Activated CD4-positive, alpha-beta T cell treated with anti-CD3 and anti-CD28 coated beads, Interleukin-2, amount 10 ng/mL, durations not matched to agents 24 days and 14 days (primary cell): ENCODE measurements at regions not wholly inside any gene's neighbourhood (a gene's known extent, or its start where the extent isn't known, plus 50 kb on each side); places are given as distances from the start of the nearest gene placed in this dataset.

ENCODE experiments used
- DNase-seq: peaks from one replicate; pipeline ENCODE4 v3.0.0; 2022
- H3K27ac Mint-ChIP-seq: one replicate; pipeline ENCODE4 v1.8.0; 2022; ENCODE audit warnings: mild to moderate bottlenecking, mixed read lengths
- H3K27me3 Mint-ChIP-seq: one replicate; pipeline ENCODE4 v1.8.0; 2022; ENCODE audit warnings: mixed read lengths
- H3K36me3 Mint-ChIP-seq: one replicate; pipeline ENCODE4 v1.8.0; 2022; ENCODE audit warnings: low read depth, mild to moderate bottlenecking, mixed read lengths
- H3K4me1 Mint-ChIP-seq: one replicate; pipeline ENCODE4 v1.8.0; 2021; ENCODE audit warnings: mixed read lengths
- H3K4me3 Mint-ChIP-seq: one replicate; pipeline ENCODE4 v1.8.0; 2022; ENCODE audit warnings: mild to moderate bottlenecking, moderate library complexity, mixed read lengths
- H3K9me3 Mint-ChIP-seq: one replicate; pipeline ENCODE4 v1.8.0; 2021; ENCODE audit warnings: mixed read lengths
- intact Hi-C: fragments of 100-400 bp; cut with micrococcal nuclease; formaldehyde crosslinking; loops from one replicate; pipeline ENCODE4 v1.15.1; 2023

DNA sequence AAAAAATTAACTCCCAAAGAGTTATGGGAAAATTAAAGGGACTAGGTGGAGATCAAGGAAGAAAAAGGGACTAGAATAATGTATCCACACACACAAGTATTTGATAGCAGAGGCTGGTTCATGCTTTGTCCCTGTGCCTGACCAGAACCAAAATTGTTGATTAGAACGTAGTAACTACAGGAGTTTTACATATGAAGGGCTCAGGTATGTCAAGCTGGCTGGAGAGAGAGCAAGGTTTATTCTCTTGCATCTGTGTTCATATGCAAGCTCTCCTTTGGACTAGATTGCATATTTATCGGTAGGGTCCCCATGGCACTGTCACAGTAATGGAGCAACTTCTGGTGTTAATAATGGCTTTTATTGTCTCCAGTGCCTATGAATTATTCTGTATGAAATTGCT lies 239.9 kb upstream of the TRPM3 start:
- no peak overlapping the region for H3K27ac Mint-ChIP-seq
- no peaks in the 10 kb centered on the region for H3K27me3 Mint-ChIP-seq
- no peaks in the 10 kb centered on the region for H3K4me1 Mint-ChIP-seq
- no peaks in the 10 kb centered on the region for H3K9me3 Mint-ChIP-seq
- H3K36me3 Mint-ChIP-seq: no peaks in the 10 kb centered on the region
- intact Hi-C loops: no loop called here
- H3K4me3 Mint-ChIP-seq: no peak overlapping the region
- no peak for DNase-seq

DNA sequence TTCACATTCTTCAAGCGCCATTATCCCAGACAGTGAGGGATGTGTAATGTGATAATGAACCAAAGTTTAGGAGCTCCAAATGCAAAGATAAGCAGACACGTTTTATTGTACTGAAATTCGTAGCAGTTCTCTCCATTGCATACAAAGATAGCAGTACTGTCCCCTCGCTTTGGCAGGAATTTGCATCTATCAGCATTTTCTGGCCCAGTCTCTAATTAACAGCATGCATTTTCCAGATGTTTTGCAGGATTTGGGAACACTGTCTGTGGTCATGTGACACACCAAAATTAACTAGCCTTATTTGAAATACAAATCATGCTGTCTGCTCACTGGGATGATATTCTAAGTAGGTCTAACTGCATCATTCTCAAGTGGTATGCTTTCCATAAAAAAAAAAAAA lies 235.9 kb upstream of the TRPM3 start:
- H3K9me3 Mint-ChIP-seq: no peaks in the 10 kb centered on the region
- DNase-seq: no peak
- H3K4me3 Mint-ChIP-seq: no peak overlapping the region
- H3K27ac Mint-ChIP-seq: no peak overlapping the region
- intact Hi-C loops: no loop called here
- no peaks in the 10 kb centered on the region for H3K27me3 Mint-ChIP-seq
- H3K36me3 Mint-ChIP-seq: no peaks in the 10 kb centered on the region
- no peaks in the 10 kb centered on the region for H3K4me1 Mint-ChIP-seq

DNA sequence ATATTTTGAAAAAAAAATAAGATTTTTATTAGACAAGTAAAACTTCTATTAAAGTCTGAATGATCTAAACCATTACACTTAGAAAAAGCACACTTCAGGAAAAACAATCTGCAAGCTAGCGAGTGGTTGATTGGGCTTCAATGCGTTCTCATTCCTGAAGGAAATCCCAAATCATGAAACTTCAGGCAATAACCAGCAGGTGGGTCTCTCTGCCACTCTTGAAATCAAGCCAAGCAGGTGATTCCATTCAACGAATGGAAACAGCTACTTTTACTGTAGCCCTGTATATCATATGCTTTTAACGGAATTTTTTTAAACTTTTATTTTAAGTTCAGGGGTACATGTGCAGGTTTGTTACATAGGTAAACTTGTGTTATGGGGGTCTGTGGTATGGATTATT lies 234.5 kb upstream of the TRPM3 start:
- no peaks in the 10 kb centered on the region for H3K36me3 Mint-ChIP-seq
- H3K4me3 Mint-ChIP-seq: no peak overlapping the region
- H3K4me1 Mint-ChIP-seq: no peaks in the 10 kb centered on the region
- DNase-seq: no peak
- H3K27ac Mint-ChIP-seq: no peak overlapping the region
- no peaks in the 10 kb centered on the region for H3K9me3 Mint-ChIP-seq
- H3K27me3 Mint-ChIP-seq: no peaks in the 10 kb centered on the region
- intact Hi-C loops: no loop called here

DNA sequence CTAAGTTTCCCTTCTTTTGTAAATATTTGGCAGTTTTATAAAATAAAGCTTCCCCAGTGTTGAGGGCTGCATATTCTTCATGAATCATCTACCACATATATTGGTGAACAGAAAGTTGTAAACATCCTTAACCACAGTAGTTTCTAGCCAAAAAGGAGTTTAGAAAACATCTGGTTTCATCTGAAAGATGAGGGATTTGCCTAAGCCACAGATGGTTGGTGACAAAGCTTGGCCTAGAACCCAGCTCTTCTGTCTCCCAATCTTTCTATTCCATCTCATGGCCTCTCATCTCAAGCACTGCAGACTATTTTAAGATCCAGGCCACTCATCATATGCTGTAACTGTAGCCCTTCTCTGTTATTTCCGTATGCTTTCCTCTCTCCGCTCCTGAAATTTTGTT lies 232.3 kb upstream of the TRPM3 start:
- H3K9me3 Mint-ChIP-seq: no peaks in the 10 kb centered on the region
- intact Hi-C loops: no loop called here
- H3K27ac Mint-ChIP-seq: no peak overlapping the region
- H3K36me3 Mint-ChIP-seq: no peaks in the 10 kb centered on the region
- H3K4me3 Mint-ChIP-seq: no peak overlapping the region
- DNase-seq: no peak
- H3K4me1 Mint-ChIP-seq: no peaks in the 10 kb centered on the region
- H3K27me3 Mint-ChIP-seq: no peaks in the 10 kb centered on the region

- H3K9me3 Mint-ChIP-seq: no peaks in the 10 kb centered on the region
- H3K36me3 Mint-ChIP-seq: no peaks in the 10 kb centered on the region
- H3K4me1 Mint-ChIP-seq: no peaks in the 10 kb centered on the region
- H3K27ac Mint-ChIP-seq: no peak overlapping the region
- intact Hi-C loops: no loop called here
- no peak for DNase-seq
- no peak overlapping the region for H3K4me3 Mint-ChIP-seq
- no peaks in the 10 kb centered on the region for H3K27me3 Mint-ChIP-seq
These were observed 231.4 kb upstream of the TRPM3 start for GRCh38 chr9:71352837-71353236.

- no peaks in the 10 kb centered on the region for H3K4me1 Mint-ChIP-seq
- H3K27me3 Mint-ChIP-seq: no peaks in the 10 kb centered on the region
- intact Hi-C loops: no loop called here
These were observed 227.8 kb upstream of the TRPM3 start for GRCh38 chr9:71349218-71349617.

DNA sequence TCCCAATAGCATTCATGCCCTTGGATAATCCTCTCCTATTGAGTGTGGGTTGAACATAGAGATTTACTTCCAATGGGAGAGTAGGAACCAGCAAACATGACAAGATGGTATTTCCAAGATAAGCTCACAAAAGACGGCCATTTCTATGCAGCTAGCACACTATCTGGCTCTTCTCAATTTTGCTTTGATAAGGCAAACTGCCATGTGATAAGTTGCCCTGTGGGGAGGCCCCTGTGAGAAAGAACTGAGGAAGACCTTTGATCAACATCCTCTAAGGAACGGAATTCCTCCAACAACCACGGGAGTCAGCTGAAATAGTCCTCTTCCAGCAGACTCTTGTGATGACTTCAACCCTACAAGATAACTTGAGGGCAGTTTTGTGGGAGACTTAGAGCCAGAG lies 211.9 kb upstream of the TRPM3 start:
- intact Hi-C loops: no loop called here
- H3K27ac Mint-ChIP-seq: no peak overlapping the region
- H3K4me3 Mint-ChIP-seq: no peak overlapping the region
- no peaks in the 10 kb centered on the region for H3K9me3 Mint-ChIP-seq
- H3K27me3 Mint-ChIP-seq: peaks cover 2% of the 10 kb centered on the region
- H3K36me3 Mint-ChIP-seq: no peaks in the 10 kb centered on the region
- DNase-seq: no peak
- no peaks in the 10 kb centered on the region for H3K4me1 Mint-ChIP-seq

More at GRCh38 chr9:71349218-71349617, 227.8 kb upstream of the TRPM3 start:
- Mint-ChIP-seq H3K9me3 (no peaks in the 10 kb centered on the region), H3K4me3 (no peak overlapping the region), H3K27ac (no peak overlapping the region), H3K36me3 (no peaks in the 10 kb centered on the region)
- DNase-seq: no peak

GRCh38 chr9:71331603-71332002 lies 210.2 kb upstream of the TRPM3 start:
- no peak overlapping the region for H3K4me3 Mint-ChIP-seq
- H3K9me3 Mint-ChIP-seq: no peaks in the 10 kb centered on the region
- no peak overlapping the region for H3K27ac Mint-ChIP-seq
- intact Hi-C loops: no loop called here
- DNase-seq: no peak
- no peaks in the 10 kb centered on the region for H3K36me3 Mint-ChIP-seq
- H3K4me1 Mint-ChIP-seq: no peaks in the 10 kb centered on the region
- H3K27me3 Mint-ChIP-seq: peaks cover 2% of the 10 kb centered on the region

GRCh38 chr9:71329873-71330272 lies 208.5 kb upstream of the TRPM3 start:
- no peaks in the 10 kb centered on the region for H3K9me3 Mint-ChIP-seq
- no peak for DNase-seq
- H3K27ac Mint-ChIP-seq: no peak overlapping the region
- no peaks in the 10 kb centered on the region for H3K4me1 Mint-ChIP-seq
- H3K27me3 Mint-ChIP-seq: peaks cover 2% of the 10 kb centered on the region
- H3K36me3 Mint-ChIP-seq: no peaks in the 10 kb centered on the region
- intact Hi-C loops: no loop called here
- no peak overlapping the region for H3K4me3 Mint-ChIP-seq

DNA sequence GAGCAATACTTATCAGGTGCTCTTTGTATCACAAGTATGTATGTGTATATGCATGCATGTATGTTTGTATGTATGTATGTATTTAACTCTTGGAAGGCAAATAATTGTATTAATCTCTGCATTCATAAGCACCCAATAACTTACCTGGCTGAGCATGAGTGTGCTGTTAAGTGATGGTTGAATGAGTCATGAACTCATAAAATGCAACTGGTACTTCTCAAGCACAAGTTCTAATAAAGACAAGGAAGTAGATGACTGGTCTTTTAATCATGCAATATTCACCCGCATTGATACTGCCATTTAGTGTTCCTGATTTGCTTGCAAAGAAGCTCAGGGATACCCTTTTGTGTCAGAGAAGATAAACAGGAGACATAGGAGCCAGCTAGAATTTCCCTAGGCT lies 204.9 kb upstream of the TRPM3 start:
- no peaks in the 10 kb centered on the region for H3K9me3 Mint-ChIP-seq
- intact Hi-C loops: no loop called here
- no peak overlapping the region for H3K4me3 Mint-ChIP-seq
- H3K36me3 Mint-ChIP-seq: no peaks in the 10 kb centered on the region
- DNase-seq: no peak
- H3K4me1 Mint-ChIP-seq: no peaks in the 10 kb centered on the region
- H3K27ac Mint-ChIP-seq: no peak overlapping the region
- no peaks in the 10 kb centered on the region for H3K27me3 Mint-ChIP-seq

DNA sequence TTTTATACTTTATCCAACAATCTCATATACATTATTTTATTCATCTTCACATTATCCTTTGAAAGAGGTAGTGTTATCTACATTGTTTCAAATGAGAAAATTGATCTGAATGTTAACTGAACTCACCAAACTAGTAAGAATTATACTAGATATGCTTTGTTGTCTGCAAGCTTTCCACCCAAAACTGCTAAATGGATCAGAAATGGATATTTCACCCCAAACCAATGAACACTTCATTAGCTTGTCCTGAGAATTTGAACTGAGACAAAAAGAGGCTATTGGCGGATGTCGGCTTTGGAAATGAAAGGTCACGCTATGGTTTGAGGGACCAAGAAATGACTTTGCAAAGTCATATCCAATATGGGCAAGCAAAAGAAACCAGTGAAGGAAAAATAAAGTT lies 201.9 kb upstream of the TRPM3 start:
- Mint-ChIP-seq H3K4me3 (no peak overlapping the region), H3K27me3 (no peaks in the 10 kb centered on the region), H3K4me1 (no peaks in the 10 kb centered on the region), H3K9me3 (no peaks in the 10 kb centered on the region), H3K27ac (no peak overlapping the region), H3K36me3 (no peaks in the 10 kb centered on the region)
- no peak for DNase-seq
- intact Hi-C loops: no loop called here

GRCh38 chr9:71322311-71322710 lies 200.9 kb upstream of the TRPM3 start:
- H3K27me3 Mint-ChIP-seq: no peaks in the 10 kb centered on the region
- H3K9me3 Mint-ChIP-seq: no peaks in the 10 kb centered on the region
- DNase-seq: no peak
- H3K4me3 Mint-ChIP-seq: no peak overlapping the region
- no peaks in the 10 kb centered on the region for H3K4me1 Mint-ChIP-seq
- H3K27ac Mint-ChIP-seq: no peak overlapping the region
- intact Hi-C loops: no loop called here
- no peaks in the 10 kb centered on the region for H3K36me3 Mint-ChIP-seq

GRCh38 chr9:71308454-71308853 lies 187.0 kb upstream of the TRPM3 start:
- H3K4me3 Mint-ChIP-seq: no peak overlapping the region
- no peak for DNase-seq
- H3K9me3 Mint-ChIP-seq: no peaks in the 10 kb centered on the region
- no peaks in the 10 kb centered on the region for H3K4me1 Mint-ChIP-seq
- H3K27me3 Mint-ChIP-seq: no peaks in the 10 kb centered on the region
- no peaks in the 10 kb centered on the region for H3K36me3 Mint-ChIP-seq
- no peak overlapping the region for H3K27ac Mint-ChIP-seq
- intact Hi-C loops: no loop called here

GRCh38 chr9:71306134-71306533 lies 184.7 kb upstream of the TRPM3 start:
- no peak overlapping the region for H3K27ac Mint-ChIP-seq
- H3K9me3 Mint-ChIP-seq: no peaks in the 10 kb centered on the region
- H3K4me3 Mint-ChIP-seq: no peak overlapping the region
- H3K27me3 Mint-ChIP-seq: peaks cover 1% of the 10 kb centered on the region
- H3K4me1 Mint-ChIP-seq: no peaks in the 10 kb centered on the region
- no peak for DNase-seq
- intact Hi-C loops: no loop called here
- H3K36me3 Mint-ChIP-seq: no peaks in the 10 kb centered on the region

DNA sequence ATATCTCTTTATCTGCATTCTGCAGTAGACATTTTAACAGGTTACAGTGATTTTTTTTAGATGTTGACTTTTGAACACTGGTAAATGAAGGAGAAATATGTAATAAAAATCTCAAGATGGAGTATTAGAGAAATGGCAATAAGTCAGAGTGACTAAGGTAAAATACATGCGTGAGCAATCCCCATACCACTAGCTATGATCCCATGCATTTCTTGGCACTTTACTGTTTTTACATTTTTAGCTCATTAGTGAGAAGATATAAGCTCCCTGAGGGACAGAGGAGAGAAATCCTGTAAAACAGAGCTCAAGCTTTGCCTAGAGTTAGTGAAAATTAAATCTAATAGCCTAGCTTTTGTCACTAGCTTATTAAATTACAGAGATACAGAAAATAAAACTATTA lies 181.9 kb upstream of the TRPM3 start:
- no peaks in the 10 kb centered on the region for H3K36me3 Mint-ChIP-seq
- H3K4me1 Mint-ChIP-seq: no peaks in the 10 kb centered on the region
- no peak overlapping the region for H3K27ac Mint-ChIP-seq
- DNase-seq: no peak
- no peak overlapping the region for H3K4me3 Mint-ChIP-seq
- peaks cover 1% of the 10 kb centered on the region for H3K27me3 Mint-ChIP-seq
- intact Hi-C loops: no loop called here
- no peaks in the 10 kb centered on the region for H3K9me3 Mint-ChIP-seq

- Mint-ChIP-seq H3K9me3 (no peaks in the 10 kb centered on the region), H3K27me3 (peaks cover 1% of the 10 kb centered on the region), H3K36me3 (no peaks in the 10 kb centered on the region), H3K4me1 (no peaks in the 10 kb centered on the region), H3K27ac (no peak overlapping the region), H3K4me3 (no peak overlapping the region)
- no peak for DNase-seq
- intact Hi-C loops: no loop called here
These were observed 181.4 kb upstream of the TRPM3 start for GRCh38 chr9:71302776-71303175.
